Loucy (cell line): ENCODE measurements at regions not wholly inside any gene's neighbourhood (a gene's known extent, or its start where the extent isn't known, plus 50 kb on each side); places are given as distances from the start of the nearest gene placed in this dataset.

Source experiments
- EZH2phosphoT487 ChIP-seq: fragments of 200-600 bp; IDR thresholded peaks from 2 replicates; pipeline ENCODE4 v1.6.1; 2018; ENCODE audit warnings: antibody characterized with exemption, mild to moderate bottlenecking, moderate library complexity, borderline replicate concordance
- TF ChIP-seq, protein P1 (sequence below): fragments of 200-600 bp; sonication (generic); conservative IDR thresholded peaks from 2 replicates; pipeline ENCODE4 v1.5.1; 2014; ENCODE audit warnings: mild to moderate bottlenecking, antibody characterized with exemption, low read length

DNA sequence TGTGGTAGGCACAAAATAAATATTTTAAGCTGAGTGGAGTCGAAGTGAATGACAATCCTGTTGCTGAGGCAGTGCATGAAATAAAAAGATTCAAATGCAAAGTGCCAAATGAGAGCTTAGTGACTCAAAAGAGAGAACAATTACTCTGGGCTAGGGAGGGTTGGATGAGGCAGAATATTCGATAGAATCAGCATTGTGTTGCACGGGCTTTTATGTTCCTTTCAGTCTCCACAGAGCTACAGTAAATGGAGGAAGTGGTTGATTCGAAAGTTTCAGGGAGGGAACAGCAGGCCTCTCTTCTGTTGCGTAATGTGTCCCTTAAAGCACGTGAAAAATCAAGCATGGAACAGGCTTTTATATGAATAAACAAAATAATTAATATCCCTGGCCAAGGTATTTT lies 599.3 kb upstream of the CELF2 start:
- TF ChIP-seq, protein P1, sequence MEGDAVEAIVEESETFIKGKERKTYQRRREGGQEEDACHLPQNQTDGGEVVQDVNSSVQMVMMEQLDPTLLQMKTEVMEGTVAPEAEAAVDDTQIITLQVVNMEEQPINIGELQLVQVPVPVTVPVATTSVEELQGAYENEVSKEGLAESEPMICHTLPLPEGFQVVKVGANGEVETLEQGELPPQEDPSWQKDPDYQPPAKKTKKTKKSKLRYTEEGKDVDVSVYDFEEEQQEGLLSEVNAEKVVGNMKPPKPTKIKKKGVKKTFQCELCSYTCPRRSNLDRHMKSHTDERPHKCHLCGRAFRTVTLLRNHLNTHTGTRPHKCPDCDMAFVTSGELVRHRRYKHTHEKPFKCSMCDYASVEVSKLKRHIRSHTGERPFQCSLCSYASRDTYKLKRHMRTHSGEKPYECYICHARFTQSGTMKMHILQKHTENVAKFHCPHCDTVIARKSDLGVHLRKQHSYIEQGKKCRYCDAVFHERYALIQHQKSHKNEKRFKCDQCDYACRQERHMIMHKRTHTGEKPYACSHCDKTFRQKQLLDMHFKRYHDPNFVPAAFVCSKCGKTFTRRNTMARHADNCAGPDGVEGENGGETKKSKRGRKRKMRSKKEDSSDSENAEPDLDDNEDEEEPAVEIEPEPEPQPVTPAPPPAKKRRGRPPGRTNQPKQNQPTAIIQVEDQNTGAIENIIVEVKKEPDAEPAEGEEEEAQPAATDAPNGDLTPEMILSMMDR: no peak
- no peak for TF ChIP-seq EZH2phosphoT487
